HG02870 (cell line): ENCODE measurements at regions not wholly inside any gene's neighbourhood (a gene's known extent, or its start where the extent isn't known, plus 50 kb on each side); places are given as distances from the start of the nearest gene placed in this dataset.
"Not testable (repeated sequence)": the region's sequence is repeated elsewhere in the genome, so short reads cannot be mapped to it uniquely, and the experiment has no call there.

Source experiments
- ATAC-seq: cut with Tn5 transposase; IDR thresholded peaks from one replicate; pipeline ENCODE4 v1.9.1; 2021; ENCODE audit warnings: mild to moderate bottlenecking, moderate library complexity; ENCODE audit not compliant: unreplicated experiment

- ATAC-seq: no peak
These were observed 335.9 kb upstream of the KCNMB2 start for GRCh38 chr3:178200316-178200715.

- no peak for ATAC-seq
These were observed 334.5 kb upstream of the KCNMB2 start for GRCh38 chr3:178201714-178202113.

DNA sequence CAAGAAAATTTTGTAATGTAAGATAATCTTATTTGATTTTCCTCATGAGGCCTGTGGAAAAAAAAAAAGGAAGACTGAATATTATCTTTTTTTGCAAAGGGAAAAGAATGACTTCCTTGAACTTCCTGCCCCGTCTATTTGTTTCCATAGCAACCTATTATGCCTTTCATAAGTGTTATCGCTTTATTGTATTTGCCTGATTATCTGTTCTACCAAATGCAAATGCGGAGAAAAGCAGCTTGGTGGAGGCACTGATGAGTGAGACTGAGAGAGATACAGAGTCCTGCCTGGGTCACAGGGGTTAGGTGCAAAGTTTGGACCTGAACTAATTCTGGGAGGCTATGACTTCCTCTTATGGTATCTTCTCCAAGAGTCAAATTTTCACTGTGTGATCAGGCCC lies 334.0 kb upstream of the KCNMB2 start:
- no peak for ATAC-seq

- no peak for ATAC-seq
These were observed 333.1 kb upstream of the KCNMB2 start for GRCh38 chr3:178203165-178203564.

DNA sequence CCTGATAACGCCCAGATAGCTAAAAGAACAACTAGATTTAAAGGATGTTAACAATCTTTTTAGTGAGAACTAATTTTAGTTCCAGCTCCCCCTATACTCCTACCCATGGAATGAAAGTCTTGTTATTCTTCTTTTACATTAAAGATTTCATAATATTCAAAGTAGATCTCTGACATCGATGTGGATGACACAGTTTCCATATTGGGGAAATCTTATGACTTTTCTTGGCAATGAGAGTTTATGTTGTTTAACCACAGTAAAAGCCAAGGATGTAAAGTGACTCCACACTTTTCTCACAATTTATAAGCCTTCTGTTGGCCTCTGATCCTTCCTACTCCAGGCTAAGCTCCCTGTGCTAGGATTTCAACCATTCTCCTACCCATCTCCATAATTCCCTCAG lies 332.6 kb upstream of the KCNMB2 start:
- ATAC-seq: no peak

DNA sequence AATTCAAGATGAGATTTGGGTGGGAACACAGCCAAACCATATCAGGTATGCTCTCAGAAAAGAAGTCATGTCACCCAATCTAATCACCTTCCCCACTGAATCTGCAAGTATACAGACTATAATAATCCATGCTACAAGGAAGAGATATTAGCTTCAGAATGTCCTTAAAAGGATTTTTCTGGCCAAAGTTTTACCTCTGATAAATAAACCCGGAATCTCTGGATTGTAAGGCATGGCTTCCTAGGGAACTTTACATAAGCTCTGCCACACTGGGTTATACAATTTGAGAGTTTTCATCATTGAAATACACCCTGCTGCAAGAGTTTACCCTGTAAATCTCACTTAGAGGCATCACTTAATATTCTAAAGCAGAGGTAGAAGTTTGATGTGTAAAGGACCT lies 330.5 kb upstream of the KCNMB2 start:
- no peak for ATAC-seq

GRCh38 chr3:178206521-178206920 lies 329.7 kb upstream of the KCNMB2 start:
- no peak for ATAC-seq

DNA sequence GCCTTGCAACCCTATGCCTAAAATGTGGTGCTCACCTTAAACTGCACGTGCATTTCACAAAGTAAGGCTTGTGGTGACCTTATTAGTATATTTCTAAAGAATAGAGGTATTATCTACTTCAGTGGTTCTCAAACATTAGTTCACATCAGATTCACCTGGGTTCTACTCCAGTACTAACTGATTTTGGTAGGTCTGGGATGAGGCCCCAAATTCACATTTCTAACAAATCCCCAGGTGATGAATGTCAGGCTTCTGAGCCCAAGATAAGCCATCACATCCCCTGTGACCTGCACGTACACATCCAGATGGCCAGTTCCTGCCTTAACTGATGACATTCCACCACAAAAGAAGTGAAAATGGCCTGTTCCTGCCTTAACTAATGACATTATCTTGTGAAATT lies 329.1 kb upstream of the KCNMB2 start:
- not testable (repeated sequence) for ATAC-seq

DNA sequence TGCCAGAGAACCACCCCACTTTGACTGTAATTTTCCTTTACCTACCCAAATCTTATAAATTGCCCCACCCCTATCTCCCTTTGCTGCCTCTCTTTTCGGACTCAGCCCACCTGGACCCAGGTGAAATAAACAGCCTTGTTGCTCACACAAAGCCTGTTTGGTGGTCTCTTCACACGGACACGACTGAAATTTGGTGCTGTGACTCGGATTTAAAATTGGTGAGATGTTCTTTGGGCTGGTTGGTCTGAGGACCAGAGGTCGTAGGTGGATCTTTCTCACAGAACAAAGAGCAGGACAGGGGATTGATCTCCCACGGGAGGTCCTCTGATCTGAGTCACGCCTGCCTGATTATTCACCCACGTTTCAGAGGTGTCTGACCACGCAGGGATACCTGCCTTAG lies 328.6 kb upstream of the KCNMB2 start:
- ATAC-seq: not testable (repeated sequence)

DNA sequence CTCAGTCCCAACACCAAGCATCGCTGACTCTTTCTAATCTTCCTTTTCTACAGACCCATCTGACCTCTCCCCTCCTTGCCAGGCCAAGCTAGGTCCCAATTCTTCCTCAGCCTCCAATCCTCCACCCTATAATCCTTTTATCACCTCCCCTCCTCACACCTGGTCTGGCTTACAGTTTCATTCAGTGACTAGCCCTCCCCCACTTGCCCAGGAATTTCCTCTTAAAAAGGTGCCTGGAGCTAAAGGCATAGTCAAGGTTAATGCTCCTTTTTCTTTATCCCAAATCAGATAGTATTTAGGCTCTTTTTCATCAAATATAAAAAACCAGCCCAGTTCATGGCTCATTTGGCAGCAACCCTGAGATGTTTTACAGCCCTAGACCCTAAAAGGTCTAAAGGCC lies 327.1 kb upstream of the KCNMB2 start:
- ATAC-seq: not testable (repeated sequence)

- not testable (repeated sequence) for ATAC-seq
These were observed 326.6 kb upstream of the KCNMB2 start for GRCh38 chr3:178209618-178210017.

DNA sequence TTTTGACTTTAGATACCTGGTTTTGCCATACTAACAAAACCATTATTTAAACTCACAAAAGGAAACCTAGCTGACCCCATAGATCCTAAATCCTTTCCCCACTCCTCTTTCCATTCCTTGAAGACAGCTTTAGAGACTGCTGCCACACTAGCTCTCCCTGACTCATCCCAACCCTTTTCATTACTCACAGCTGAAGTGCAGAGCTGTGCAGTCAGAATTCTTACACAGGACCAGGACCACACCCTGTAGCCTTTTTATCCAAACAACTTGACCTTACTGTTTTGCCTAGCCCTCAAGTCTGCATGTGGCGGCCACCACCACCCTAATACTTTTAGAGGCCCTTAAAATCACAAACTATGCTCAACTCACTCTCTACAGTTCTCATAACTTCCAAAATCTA lies 325.1 kb upstream of the KCNMB2 start:
- ATAC-seq: not testable (repeated sequence)

GRCh38 chr3:178217479-178217878 lies 318.8 kb upstream of the KCNMB2 start:
- ATAC-seq: no peak

DNA sequence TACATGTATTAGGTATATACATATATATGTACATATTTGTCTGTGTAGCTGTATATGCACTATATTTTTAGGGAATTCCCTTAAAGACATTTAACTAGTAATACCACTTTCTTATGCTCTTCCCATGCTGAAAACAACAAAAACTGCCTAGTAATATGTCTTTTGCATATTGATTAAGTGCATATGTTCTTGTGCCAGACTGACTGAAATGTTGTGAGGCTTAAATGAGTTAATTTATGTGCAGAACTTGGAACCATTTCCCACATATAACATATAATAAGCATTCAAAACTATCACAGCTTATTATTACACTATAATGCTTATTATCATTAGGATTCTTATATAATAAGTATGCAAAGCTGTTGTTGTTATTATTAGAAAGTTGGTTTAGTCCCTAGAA lies 318.0 kb upstream of the KCNMB2 start:
- ATAC-seq: no peak

- ATAC-seq: not testable (repeated sequence)
These were observed 316.6 kb upstream of the KCNMB2 start for GRCh38 chr3:178219661-178220060.

- ATAC-seq: no peak
These were observed 312.4 kb upstream of the KCNMB2 start for GRCh38 chr3:178223876-178224275.

GRCh38 chr3:178226094-178226493 lies 310.1 kb upstream of the KCNMB2 start:
- ATAC-seq: no peak

DNA sequence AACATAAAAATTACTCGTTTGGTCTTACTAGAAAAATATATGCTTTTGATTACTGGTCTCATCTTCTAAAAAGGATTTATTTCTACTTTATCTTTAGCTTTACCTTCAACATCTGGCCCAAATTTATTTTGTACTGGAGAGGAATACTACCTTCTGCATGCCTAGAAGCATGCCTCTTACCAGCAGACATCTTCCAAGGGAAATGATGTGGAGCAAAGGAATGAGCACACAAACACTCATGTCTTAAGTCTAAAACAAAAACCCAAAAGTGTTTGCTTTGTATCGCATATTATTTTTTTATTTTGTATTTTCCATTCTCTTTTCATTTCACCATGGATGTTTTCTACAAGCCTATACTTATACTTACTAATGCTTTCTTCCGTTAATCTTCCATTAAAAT lies 304.6 kb upstream of the KCNMB2 start:
- no peak for ATAC-seq

GRCh38 chr3:178233371-178234071 lies 302.7 kb upstream of the KCNMB2 start:
- no peak for ATAC-seq

- no peak for ATAC-seq
These were observed 299.5 kb upstream of the KCNMB2 start for GRCh38 chr3:178236555-178237277.

GRCh38 chr3:178238179-178238578 lies 298.1 kb upstream of the KCNMB2 start:
- no peak for ATAC-seq
